ENCODE measurements at regions not wholly inside any gene's neighbourhood (a gene's known extent, or its start where the extent isn't known, plus 50 kb on each side); places are given as distances from the start of the nearest gene placed in this dataset.
A peak's percentile ranks its signal among the peaks of the same experiment; 100 is the strongest.

GRCh38 chr5:91956738-91957137, 573.6 kb upstream of the ARRDC3 start:
- Histone ChIP-seq H3K9ac (ENCODE audit: low read length) (no peak overlapping the region), H3K4me3 (ENCODE audit: low read length) (no peak overlapping the region), H3K27me3 (ENCODE audit: insufficient read depth, low read depth, low read length) (no peaks in the 10 kb centered on the region), H3K4me2 (ENCODE audit: low read length) (no peak overlapping the region), H2AFZ (ENCODE audit: low read depth, low read length) (no peak overlapping the region), H4K20me1 (ENCODE audit: insufficient read depth) (no peaks in the 10 kb centered on the region), H3F3A (ENCODE audit: insufficient read depth, low read length, poor library complexity, severe bottlenecking) (no peaks in the 10 kb centered on the region), H3K9me3 (ENCODE audit: low read length) (no peaks in the 10 kb centered on the region), H3K27ac (ENCODE audit: low read length) (no peak overlapping the region), H3K36me3 (ENCODE audit: insufficient read depth, low read length) (no peaks in the 10 kb centered on the region), H3K9me2 (ENCODE audit: insufficient read depth, low read length) (no peaks in the 10 kb centered on the region), H3K79me2 (replicated peaks; ENCODE audit: insufficient read depth, low read length) (no peaks in the 10 kb centered on the region)
- TF ChIP-seq CTCF (IDR thresholded peaks at IDR 0.05; ENCODE audit: poor library complexity, severe bottlenecking) (peak; percentile 19), TAF1 (IDR thresholded peaks at IDR 0.05; ENCODE audit: low read depth) (no peak)

GRCh38 chr5:91955610-91956009, 572.5 kb upstream of the ARRDC3 start:
- no peak overlapping the region for H3K4me2 ChIP-seq (ENCODE audit: low read length)
- H3K9me2 ChIP-seq (ENCODE audit: insufficient read depth, low read length), result no peaks in the 10 kb centered on the region
- H3K36me3 ChIP-seq (ENCODE audit: insufficient read depth, low read length), result no peaks in the 10 kb centered on the region
- H3K79me2 ChIP-seq (replicated peaks; ENCODE audit: insufficient read depth, low read length), result no peaks in the 10 kb centered on the region
- no peaks in the 10 kb centered on the region for H3K27me3 ChIP-seq (ENCODE audit: insufficient read depth, low read depth, low read length)
- H4K20me1 ChIP-seq (ENCODE audit: insufficient read depth), result no peaks in the 10 kb centered on the region
- H2AFZ ChIP-seq (ENCODE audit: low read depth, low read length), result no peak overlapping the region
- no peak overlapping the region for H3K9ac ChIP-seq (ENCODE audit: low read length)
- H3K4me3 ChIP-seq (ENCODE audit: low read length), result no peak overlapping the region
- TF ChIP-seq TAF1 (IDR thresholded peaks at IDR 0.05; ENCODE audit: low read depth) (no peak), SMC3 (conservative IDR thresholded peaks at IDR 0.05; ENCODE audit: poor library complexity) (no peak), CTCF (IDR thresholded peaks at IDR 0.05; ENCODE audit: poor library complexity, severe bottlenecking) (no peak), EZH2 (IDR thresholded peaks at IDR 0.05; ENCODE audit: borderline replicate concordance, insufficient read depth, low read length, poor library complexity, severe bottlenecking) (no peak), REST (IDR thresholded peaks at IDR 0.05; ENCODE audit: borderline replicate concordance) (no peak), RAD21 (conservative IDR thresholded peaks at IDR 0.05) (no peak), MXI1 (conservative IDR thresholded peaks at IDR 0.05; ENCODE audit: poor library complexity, severe bottlenecking) (no peak)
- H3F3A ChIP-seq (ENCODE audit: insufficient read depth, low read length, poor library complexity, severe bottlenecking), result no peaks in the 10 kb centered on the region
- H3K27ac ChIP-seq (ENCODE audit: low read length), result no peak overlapping the region
- H3K9me3 ChIP-seq (ENCODE audit: low read length), result no peaks in the 10 kb centered on the region
